ENCODE measurements at regions not wholly inside any gene's neighbourhood (a gene's known extent, or its start where the extent isn't known, plus 50 kb on each side); places are given as distances from the start of the nearest gene placed in this dataset.

DNA sequence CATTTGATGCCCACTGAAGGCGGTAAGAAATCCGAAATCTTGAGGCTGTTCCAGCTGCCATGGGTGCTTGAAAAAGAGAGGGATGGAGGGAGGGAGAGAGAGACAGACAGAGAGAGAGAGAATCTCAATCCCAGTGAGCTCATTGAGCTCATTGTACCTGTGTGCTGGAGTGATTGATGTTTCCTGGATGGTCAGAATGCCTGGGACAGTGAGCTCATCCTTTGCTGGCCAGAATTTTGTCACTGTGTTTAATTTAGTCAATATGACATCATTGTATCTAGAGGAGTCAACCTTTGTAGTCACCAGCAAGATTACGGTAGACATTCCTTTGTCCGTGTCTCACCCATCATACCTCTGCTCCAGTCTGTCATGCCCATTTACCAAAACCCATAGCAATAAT is 625.4 kb upstream of the POM121L12 start:
- FAIRE-seq, result no peak
- POLR2A ChIA-PET (ENCODE audit: partially characterized antibody), result no interaction called here
- no peak overlapping the region for H2BK12ac ChIP-seq (ENCODE audit: low read depth, low read length)
- TF ChIP-seq EZH2 (IDR thresholded peaks at IDR 0.05; ENCODE audit: low read depth, low read length, severe bottlenecking), result no peak
- TF ChIP-seq NRF1 (IDR thresholded peaks at IDR 0.05; ENCODE audit: low read depth, low read length), result no peak
- no peak for TF ChIP-seq SP1 (IDR thresholded peaks at IDR 0.05; ENCODE audit: low read depth, low read length)
- no peak for TF ChIP-seq TBP (IDR thresholded peaks at IDR 0.05; ENCODE audit: low read depth, low read length)
- TF ChIP-seq, protein P1, sequence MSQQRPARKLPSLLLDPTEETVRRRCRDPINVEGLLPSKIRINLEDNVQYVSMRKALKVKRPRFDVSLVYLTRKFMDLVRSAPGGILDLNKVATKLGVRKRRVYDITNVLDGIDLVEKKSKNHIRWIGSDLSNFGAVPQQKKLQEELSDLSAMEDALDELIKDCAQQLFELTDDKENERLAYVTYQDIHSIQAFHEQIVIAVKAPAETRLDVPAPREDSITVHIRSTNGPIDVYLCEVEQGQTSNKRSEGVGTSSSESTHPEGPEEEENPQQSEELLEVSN (IDR thresholded peaks at IDR 0.05), result no peak
- TF ChIP-seq, protein P2, sequence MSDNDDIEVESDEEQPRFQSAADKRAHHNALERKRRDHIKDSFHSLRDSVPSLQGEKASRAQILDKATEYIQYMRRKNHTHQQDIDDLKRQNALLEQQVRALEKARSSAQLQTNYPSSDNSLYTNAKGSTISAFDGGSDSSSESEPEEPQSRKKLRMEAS (IDR thresholded peaks at IDR 0.05), result no peak
- no peak for TF ChIP-seq CREB1 (IDR thresholded peaks at IDR 0.05)
- TF ChIP-seq TEAD4 (IDR thresholded peaks at IDR 0.05; ENCODE audit: low read depth, low read length), result no peak
- TF ChIP-seq RAD21 (IDR thresholded peaks at IDR 0.05 in 1 of 2, conservative IDR thresholded peaks at IDR 0.05 in 1 of 2; ENCODE audit: low read depth in 2 of 2, low read length in 2 of 2), result no peak
- TF ChIP-seq, protein P3, sequence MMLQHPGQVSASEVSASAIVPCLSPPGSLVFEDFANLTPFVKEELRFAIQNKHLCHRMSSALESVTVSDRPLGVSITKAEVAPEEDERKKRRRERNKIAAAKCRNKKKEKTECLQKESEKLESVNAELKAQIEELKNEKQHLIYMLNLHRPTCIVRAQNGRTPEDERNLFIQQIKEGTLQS (IDR thresholded peaks at IDR 0.05; ENCODE audit: insufficient read depth, low read depth, low read length), result no peak
- TF ChIP-seq MAFK (IDR thresholded peaks at IDR 0.05; ENCODE audit: low read depth, low read length), result no peak
- no peak for TF ChIP-seq POLR2AphosphoS5 (IDR thresholded peaks at IDR 0.05; ENCODE audit: low read depth, low read length)
- TF ChIP-seq CBX8 (IDR thresholded peaks at IDR 0.05; ENCODE audit: borderline replicate concordance, low read depth, low read length), result no peak
- no peak for TF ChIP-seq GABPA (IDR thresholded peaks at IDR 0.05; ENCODE audit: borderline replicate concordance, insufficient read depth, low read length)
- no peak for TF ChIP-seq BACH1 (IDR thresholded peaks at IDR 0.05; ENCODE audit: low read length)

More for the DNA sequence above, 625.4 kb upstream of the POM121L12 start:
- Histone ChIP-seq H4K91ac (replicated peaks; ENCODE audit: insufficient read length, low read length) (no peak overlapping the region), H3K4me3 (ENCODE audit: extremely low read depth in 1 of 4, insufficient read depth in 2 of 4, low read depth in 3 of 4, low read length in 4 of 4) (no peak overlapping the region), H3K23me2 (ENCODE audit: low read depth, low read length) (no peaks in the 10 kb centered on the region), H2BK20ac (ENCODE audit: low read length) (no peak overlapping the region), H2AK5ac (ENCODE audit: low read depth, low read length) (no peak overlapping the region), H3K4ac (replicated peaks; ENCODE audit: insufficient read length, low read depth, low read length) (no peak overlapping the region), H3K4me2 (ENCODE audit: insufficient read depth in 1 of 2, low read depth in 2 of 2, low read length in 2 of 2) (no peak overlapping the region), H3K79me2 (ENCODE audit: control insufficient read depth in 1 of 2, insufficient read depth in 2 of 2, low read length in 2 of 2) (no peaks in the 10 kb centered on the region), H2AFZ (ENCODE audit: low read length) (no peak overlapping the region), H3K79me1 (ENCODE audit: low read depth, low read length) (no peaks in the 10 kb centered on the region), H3K36me3 (ENCODE audit: control insufficient read depth in 2 of 4, insufficient read depth in 4 of 4, low read length in 3 of 4) (no peaks in the 10 kb centered on the region), H4K8ac (ENCODE audit: extremely low read depth, insufficient read depth, low read length) (no peak overlapping the region), H3K9me3 (ENCODE audit: insufficient read depth in 2 of 2, low read depth in 1 of 2, low read length in 1 of 2) (no peaks in the 10 kb centered on the region), H3K18ac (ENCODE audit: extremely low read depth, low read length) (no peak overlapping the region), H3K14ac (ENCODE audit: insufficient read length) (no peak overlapping the region), H3K9ac (replicated peaks in 1 of 4; ENCODE audit: extremely low read depth in 1 of 4, low read depth in 3 of 4, low read length in 3 of 4) (no peak overlapping the region), H4K5ac (ENCODE audit: insufficient read length, low read depth, low read length) (no peak overlapping the region), H2BK15ac (ENCODE audit: low read length) (no peak overlapping the region), H3K27me3 (replicated peaks in 1 of 4; ENCODE audit: control insufficient read depth in 3 of 4, extremely low read depth in 1 of 4, insufficient read depth in 3 of 4, low read length in 3 of 4) (no peaks in the 10 kb centered on the region), H3K4me1 (replicated peaks in 1 of 4; ENCODE audit: control insufficient read depth in 3 of 4, insufficient read depth in 4 of 4, low read length in 3 of 4) (no peaks in the 10 kb centered on the region), H3K56ac (replicated peaks; ENCODE audit: insufficient read length, low read depth, low read length) (no peak overlapping the region), H2BK5ac (ENCODE audit: low read depth, low read length) (no peak overlapping the region), H4K20me1 (replicated peaks in 1 of 2; ENCODE audit: control insufficient read depth in 1 of 2, insufficient read depth in 2 of 2, low read length in 2 of 2) (no peaks in the 10 kb centered on the region), H3K27ac (ENCODE audit: low read depth, low read length) (no peak overlapping the region), H3K23ac (ENCODE audit: insufficient read length) (no peak overlapping the region), H2BK120ac (replicated peaks; ENCODE audit: low read depth, low read length) (no peak overlapping the region)
- WGBS, 2 experiments (ENCODE audit: extremely low coverage in 1 of 2, insufficient coverage in 1 of 2, insufficient read length in 1 of 2, insufficient replicate concordance in 2 of 2, low coverage in 1 of 2, low lambda C conversion rate in 2 of 2, missing lambda C conversion rate in 1 of 2), result 92% methylated on average over 4 of the region's 4 CpGs; no CpG with 5 or more reads in 1 of the 2 experiments
- CTCF ChIA-PET (ENCODE audit: partially characterized antibody), result no interaction called here
- DNase-seq (ENCODE audit: low read depth in 1 of 2, low spot score in 2 of 2), result no peak

Measured in H1 (cell line).